ENCODE measurements at regions not wholly inside any gene's neighbourhood (a gene's known extent, or its start where the extent isn't known, plus 50 kb on each side); places are given as distances from the start of the nearest gene placed in this dataset.

- in situ Hi-C loops (cut with MboI; ENCODE audit: low sequenced_read_pairs) = no loop called here
- ATAC-seq (ENCODE audit: low read depth) = no peak
- no peak overlapping the region for H3K56ac ChIP-seq (ENCODE audit: extremely low read depth, insufficient read depth, low read length)
Measured at GRCh38 chr1:165109013-165109412, 247.5 kb downstream of the LMX1A start.

More at GRCh38 chr1:165109013-165109412, 247.5 kb downstream of the LMX1A start:
- Histone ChIP-seq H3K79me1 (ENCODE audit: low read depth in 1 of 2, low read length in 2 of 2) (no peaks in the 10 kb centered on the region), H4K91ac (ENCODE audit: insufficient read depth, low read depth, low read length) (no peak overlapping the region), H3K4me3 (ENCODE audit: insufficient read depth, low read depth, low read length) (no peak overlapping the region), H3K9me3 (ENCODE audit: control insufficient read depth, insufficient read depth, low read length) (no peaks in the 10 kb centered on the region), H3K14ac (replicated peaks; ENCODE audit: low read depth, low read length) (no peak overlapping the region), H2BK15ac (ENCODE audit: low read depth, low read length) (no peak overlapping the region), H2BK20ac (ENCODE audit: low read depth, low read length) (no peak overlapping the region), H4K8ac (ENCODE audit: low read depth in 2 of 2, low read length in 2 of 2) (no peak overlapping the region), H2AFZ (replicated peaks; ENCODE audit: low read length, poor library complexity) (no peak overlapping the region), H3K36me3 (ENCODE audit: control insufficient read depth, insufficient read depth, low read length) (no peaks in the 10 kb centered on the region), H2AK9ac (replicated peaks; ENCODE audit: low read depth, low read length, poor library complexity) (no peak overlapping the region), H3K4me1 (ENCODE audit: control insufficient read depth, insufficient read depth, low read length) (no peaks in the 10 kb centered on the region), H3K23ac (ENCODE audit: low read depth, low read length) (no peak overlapping the region), H3K18ac (ENCODE audit: low read depth, low read length) (no peak overlapping the region), H2AK5ac (ENCODE audit: low read depth, low read length) (no peak overlapping the region), H4K20me1 (ENCODE audit: insufficient read depth, low read length) (no peaks in the 10 kb centered on the region), H2BK5ac (ENCODE audit: low read depth, low read length, poor library complexity, severe bottlenecking) (no peak overlapping the region), H4K5ac (ENCODE audit: low read depth, low read length) (no peak overlapping the region), H3K27ac (ENCODE audit: insufficient read depth, low read length) (no peak overlapping the region), H3K9ac (ENCODE audit: low read depth, low read length) (no peak overlapping the region), H3K9me1 (ENCODE audit: insufficient read depth, low read length) (no peaks in the 10 kb centered on the region), H3K27me3 (ENCODE audit: control insufficient read depth, insufficient read depth, low read length) (no peaks in the 10 kb centered on the region), H3K4me2 (ENCODE audit: low read depth, low read length) (no peak overlapping the region), H3K4ac (ENCODE audit: low read depth, low read length) (no peak overlapping the region), H2BK120ac (ENCODE audit: low read depth, low read length) (no peak overlapping the region)
- dilution Hi-C loops (cut with HindIII; ENCODE audit: low sequenced_read_pairs, unreplicated experiment) (no loop called here), intact Hi-C loops (cut with micrococcal nuclease) (no loop called here)
- TF ChIP-seq RAD21 (IDR thresholded peaks at IDR 0.05; ENCODE audit: low read length) = no peak
- TF ChIP-seq POLR2A (IDR thresholded peaks at IDR 0.05; ENCODE audit: low read depth, low read length) = no peak
- TF ChIP-seq MAZ (IDR thresholded peaks at IDR 0.05; ENCODE audit: borderline replicate concordance, low read depth, low read length) = no peak
- no peak for TF ChIP-seq RCOR1 (IDR thresholded peaks at IDR 0.05; ENCODE audit: insufficient replicate concordance, low read length)
- TF ChIP-seq FOS (IDR thresholded peaks at IDR 0.05; ENCODE audit: low read depth, low read length) = no peak
- no peak for TF ChIP-seq ELK1 (IDR thresholded peaks at IDR 0.05; ENCODE audit: borderline replicate concordance, low read depth, low read length)
- TF ChIP-seq BHLHE40 (IDR thresholded peaks at IDR 0.05; ENCODE audit: low read depth, low read length) = no peak
- TF ChIP-seq CTCF (conservative IDR thresholded peaks at IDR 0.05; ENCODE audit: low read depth, low read length) = no peak
- DNase-seq = no peak
- BruUV-seq (replicated peaks) = no TSS peak
- 33% methylated on average over 1 of the region's 4 CpGs; no CpG with 5 or more reads in 1 of the 2 experiments for WGBS, 2 experiments (ENCODE audit: extremely low coverage in 2 of 2, insufficient read length in 1 of 2)
- ChIA-PET POLR2A (ENCODE audit: unreplicated experiment) (no interaction called here), CTCF (no interaction called here)

All from IMR-90 (cell line).